ENCODE measurements at regions not wholly inside any gene's neighbourhood (a gene's known extent, or its start where the extent isn't known, plus 50 kb on each side); places are given as distances from the start of the nearest gene placed in this dataset.

DNA sequence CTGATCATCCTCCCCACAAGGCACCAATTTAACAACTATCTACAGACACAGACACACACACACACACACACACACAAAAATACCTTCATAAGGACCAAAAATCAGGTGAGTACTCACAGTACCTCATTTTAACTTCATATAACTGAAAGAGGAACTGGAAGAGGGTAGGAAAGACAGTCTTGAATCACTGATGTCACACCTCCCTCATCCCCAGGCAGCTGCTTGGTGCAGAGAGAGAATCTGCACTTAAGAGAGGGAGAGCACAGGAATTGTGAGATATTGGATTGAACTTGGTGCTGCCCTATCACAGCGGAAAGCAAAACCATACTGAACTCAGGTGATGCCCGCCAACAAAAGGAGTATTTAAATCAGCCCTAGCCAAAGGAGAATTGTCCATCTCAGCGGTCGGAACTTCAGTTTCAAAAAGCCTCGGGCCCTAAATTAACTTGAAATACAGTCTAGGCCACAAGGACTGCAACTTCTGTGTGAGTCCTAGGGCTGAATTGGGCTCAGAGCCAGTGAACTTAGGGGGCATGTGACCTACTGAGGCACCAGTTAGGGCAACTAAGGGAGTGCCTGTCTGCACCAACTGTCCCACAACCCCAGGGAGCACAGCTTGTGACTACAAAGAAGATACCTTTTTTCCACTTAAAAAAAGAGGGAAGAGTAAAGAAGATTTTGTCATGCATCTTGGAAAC lies 211.1 kb downstream of the LRATD1 start:
- peak; percentile 81 for DNase-seq (ENCODE audit: extremely low spot score)

DNA sequence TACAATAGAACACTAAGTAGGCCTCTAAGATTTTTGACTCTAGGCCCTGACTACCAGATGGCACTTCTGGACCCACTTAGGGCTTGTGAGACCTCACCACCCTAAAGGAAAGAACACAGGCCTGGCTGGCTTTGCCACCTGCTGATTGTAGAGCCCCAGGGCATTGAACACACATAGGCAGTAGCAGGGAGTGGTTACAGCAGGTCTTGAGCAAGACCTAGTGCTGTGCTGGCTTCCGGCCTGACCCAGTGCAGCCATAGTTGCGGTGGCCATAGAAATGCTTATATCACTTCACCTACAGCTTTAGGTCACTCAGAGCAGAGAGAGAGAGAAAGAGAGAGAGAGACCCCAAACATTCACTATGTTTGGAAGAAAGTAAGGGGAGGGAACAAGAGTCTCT lies 223.2 kb downstream of the LRATD1 start:
- TF ChIP-seq, protein P1, sequence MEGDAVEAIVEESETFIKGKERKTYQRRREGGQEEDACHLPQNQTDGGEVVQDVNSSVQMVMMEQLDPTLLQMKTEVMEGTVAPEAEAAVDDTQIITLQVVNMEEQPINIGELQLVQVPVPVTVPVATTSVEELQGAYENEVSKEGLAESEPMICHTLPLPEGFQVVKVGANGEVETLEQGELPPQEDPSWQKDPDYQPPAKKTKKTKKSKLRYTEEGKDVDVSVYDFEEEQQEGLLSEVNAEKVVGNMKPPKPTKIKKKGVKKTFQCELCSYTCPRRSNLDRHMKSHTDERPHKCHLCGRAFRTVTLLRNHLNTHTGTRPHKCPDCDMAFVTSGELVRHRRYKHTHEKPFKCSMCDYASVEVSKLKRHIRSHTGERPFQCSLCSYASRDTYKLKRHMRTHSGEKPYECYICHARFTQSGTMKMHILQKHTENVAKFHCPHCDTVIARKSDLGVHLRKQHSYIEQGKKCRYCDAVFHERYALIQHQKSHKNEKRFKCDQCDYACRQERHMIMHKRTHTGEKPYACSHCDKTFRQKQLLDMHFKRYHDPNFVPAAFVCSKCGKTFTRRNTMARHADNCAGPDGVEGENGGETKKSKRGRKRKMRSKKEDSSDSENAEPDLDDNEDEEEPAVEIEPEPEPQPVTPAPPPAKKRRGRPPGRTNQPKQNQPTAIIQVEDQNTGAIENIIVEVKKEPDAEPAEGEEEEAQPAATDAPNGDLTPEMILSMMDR (IDR thresholded peaks at IDR 0.05): no peak
- no peak for TF ChIP-seq EP300 (IDR thresholded peaks at IDR 0.05)
- no peak for TF ChIP-seq POLR2A (IDR thresholded peaks at IDR 0.05; ENCODE audit: low read depth)
- no peak for TF ChIP-seq POLR2AphosphoS5 (IDR thresholded peaks at IDR 0.05)
- Histone ChIP-seq H3K36me3 (no peaks in the 10 kb centered on the region), H3K27ac (replicated peaks in 1 of 4) (no peak overlapping the region), H3K4me1 (no peaks in the 10 kb centered on the region), H3K4me3 (no peak overlapping the region), H3K27me3 (no peaks in the 10 kb centered on the region), H3K9me3 (peaks cover 0 to 8% (median 0%) of the 10 kb centered on the region in 4 donors)
- WGBS: 100% methylated on average over 2 of the region's 2 CpGs
- DNase-seq (ENCODE audit: extremely low spot score): no peak
- intact Hi-C loops (cut with DNase I): no loop called here

More for the DNA sequence above, 211.1 kb downstream of the LRATD1 start:
- H3K36me3 ChIP-seq: no peaks in the 10 kb centered on the region
- peaks cover 0 to 4% (median 0%) of the 10 kb centered on the region in 4 donors for H3K9me3 ChIP-seq
- 76% methylated on average over 5 of the region's 5 CpGs for WGBS
- TF ChIP-seq, protein P1 (IDR thresholded peaks at IDR 0.05): no peak
- TF ChIP-seq POLR2A (IDR thresholded peaks at IDR 0.05; ENCODE audit: low read depth): no peak
- no peak for TF ChIP-seq POLR2AphosphoS5 (IDR thresholded peaks at IDR 0.05)
- TF ChIP-seq EP300 (IDR thresholded peaks at IDR 0.05): no peak
- no peaks in the 10 kb centered on the region for H3K27me3 ChIP-seq
- no peak overlapping the region for H3K27ac ChIP-seq (replicated peaks in 1 of 4)
- intact Hi-C loops (cut with DNase I): no loop called here
- H3K4me1 ChIP-seq: no peaks in the 10 kb centered on the region
- no peak overlapping the region for H3K4me3 ChIP-seq

DNA sequence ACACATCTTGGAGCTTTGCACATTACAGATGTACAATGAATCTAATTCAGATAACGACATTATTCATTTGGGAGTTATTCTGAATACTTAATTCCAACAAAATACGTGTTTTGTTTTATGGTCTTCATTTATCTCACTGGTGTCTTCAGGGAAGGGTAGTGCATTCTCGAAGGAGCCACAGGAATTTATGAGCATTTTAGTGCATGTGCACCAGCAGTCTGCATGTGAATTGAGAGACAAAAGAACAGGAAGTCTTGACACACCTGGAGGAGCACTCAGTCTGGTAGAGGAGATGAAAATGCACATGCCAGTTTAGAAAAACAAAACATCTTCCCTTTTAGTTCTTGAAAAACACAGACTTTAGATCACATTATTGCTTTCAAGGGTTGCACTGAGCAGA lies 228.7 kb downstream of the LRATD1 start:
- WGBS: 77% methylated on average over 3 of the region's 3 CpGs
- no peak overlapping the region for H3K4me3 ChIP-seq
- H3K4me1 ChIP-seq: no peaks in the 10 kb centered on the region
- H3K27ac ChIP-seq (replicated peaks in 1 of 4): no peak overlapping the region
- intact Hi-C loops (cut with DNase I): no loop called here
- H3K27me3 ChIP-seq: no peaks in the 10 kb centered on the region
- H3K9me3 ChIP-seq: peaks cover 0 to 7% (median 0%) of the 10 kb centered on the region in 4 donors
- no peak for TF ChIP-seq EP300 (IDR thresholded peaks at IDR 0.05)
- no peak for TF ChIP-seq POLR2AphosphoS5 (IDR thresholded peaks at IDR 0.05)
- DNase-seq (ENCODE audit: extremely low spot score): no peak
- no peaks in the 10 kb centered on the region for H3K36me3 ChIP-seq

GRCh38 chr2:14866736-14867352 lies 234.3 kb downstream of the LRATD1 start:
- H3K27me3 ChIP-seq: no peaks in the 10 kb centered on the region
- no peaks in the 10 kb centered on the region for H3K36me3 ChIP-seq
- H3K4me1 ChIP-seq: no peaks in the 10 kb centered on the region
- H3K9me3 ChIP-seq: no peaks in the 10 kb centered on the region
- DNase-seq (ENCODE audit: extremely low spot score): no peak
- WGBS: 88% methylated on average over 1 of the region's 1 CpG
- H3K4me3 ChIP-seq: no peak overlapping the region
- H3K27ac ChIP-seq (replicated peaks in 1 of 4): no peak overlapping the region
- TF ChIP-seq POLR2A (IDR thresholded peaks at IDR 0.05; ENCODE audit: low read depth) (no peak), EP300 (IDR thresholded peaks at IDR 0.05) (no peak), POLR2AphosphoS5 (IDR thresholded peaks at IDR 0.05) (no peak)
- TF ChIP-seq, protein P1 (IDR thresholded peaks at IDR 0.05): no peak
- intact Hi-C loops (cut with DNase I): no loop called here

DNA sequence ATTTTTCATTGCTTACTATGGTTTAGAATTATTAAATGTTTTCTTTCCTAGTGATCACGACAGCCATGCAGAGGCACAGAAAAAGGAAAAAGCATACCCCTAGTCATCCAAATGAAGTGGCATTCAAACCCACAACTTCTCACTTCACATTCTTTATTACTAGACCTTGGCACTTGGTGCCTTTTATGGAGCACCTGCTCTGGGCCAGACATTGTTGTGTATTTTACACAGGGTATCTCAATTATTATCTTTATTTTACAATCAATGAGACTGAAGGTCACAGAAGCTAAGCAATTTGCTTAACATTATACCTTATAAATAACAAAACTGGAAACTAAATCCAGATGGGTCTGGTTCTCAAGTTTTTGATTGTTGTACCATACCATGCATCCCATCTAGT lies 235.3 kb downstream of the LRATD1 start:
- WGBS: 87% methylated on average over 1 of the region's 1 CpG
- no peak for DNase-seq (ENCODE audit: extremely low spot score)
- TF ChIP-seq POLR2A (IDR thresholded peaks at IDR 0.05; ENCODE audit: low read depth) (no peak), EP300 (IDR thresholded peaks at IDR 0.05) (no peak), POLR2AphosphoS5 (IDR thresholded peaks at IDR 0.05) (no peak)
- TF ChIP-seq, protein P1 (IDR thresholded peaks at IDR 0.05): no peak
- intact Hi-C loops (cut with DNase I): no loop called here
- no peaks in the 10 kb centered on the region for H3K9me3 ChIP-seq
- no peaks in the 10 kb centered on the region for H3K36me3 ChIP-seq
- H3K27me3 ChIP-seq: no peaks in the 10 kb centered on the region
- no peak overlapping the region for H3K27ac ChIP-seq (replicated peaks in 1 of 4)
- no peak overlapping the region for H3K4me3 ChIP-seq
- H3K4me1 ChIP-seq: no peaks in the 10 kb centered on the region
